ENCODE measurements at regions not wholly inside any gene's neighbourhood (a gene's known extent, or its start where the extent isn't known, plus 50 kb on each side); places are given as distances from the start of the nearest gene placed in this dataset.

DNA sequence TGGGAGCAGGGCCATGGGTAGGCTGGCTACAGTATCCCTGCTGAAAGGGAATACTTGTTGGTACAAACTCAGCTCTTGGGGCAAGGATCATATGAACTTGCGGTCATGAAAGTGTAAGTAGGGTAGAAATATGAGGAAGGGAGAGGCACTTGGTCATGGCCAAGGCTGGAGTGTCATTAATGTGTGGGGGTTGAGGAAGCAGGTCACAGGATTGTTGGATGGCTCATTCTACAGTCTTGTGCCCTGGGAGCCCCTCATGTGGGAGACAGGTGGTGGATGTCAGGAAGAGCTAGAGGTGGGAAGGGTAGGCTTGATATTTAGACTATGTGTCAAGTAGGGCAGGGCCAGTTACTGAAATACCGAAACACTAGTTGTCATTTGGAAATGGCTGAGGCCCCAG is 95.5 kb downstream of the RRM1 start:
- Histone ChIP-seq H3K27me3 (no peaks in the 10 kb centered on the region), H3K36me3 (replicated peaks in 1 of 2) (no peaks in the 10 kb centered on the region), H3K27ac (no peak overlapping the region), H3K9me3 (replicated peaks in 1 of 3) (no peaks in the 10 kb centered on the region), H3K4me3 (no peak overlapping the region), H3K4me1 (replicated peaks in 1 of 2) (peaks cover 0 to 11% of the 10 kb centered on the region in 2 donors)
- TF ChIP-seq CTCF (IDR thresholded peaks at IDR 0.05) (no peak), POLR2A (IDR thresholded peaks at IDR 0.05) (no peak)
- DNase-seq = no peak
- intact Hi-C loops (cut with DNase I) = loop anchor here in 1 of 2 donors (5.0 kb wide), 1 partner anchor 352 kb away; no protein-coding TSS in a partner anchor
- 50% methylated on average over 2 of the region's 2 CpGs for WGBS, 4 donors
